Hippocampal formation (tissue), 2 donors: ENCODE measurements at regions not wholly inside any gene's neighbourhood (a gene's known extent, or its start where the extent isn't known, plus 50 kb on each side); places are given as distances from the start of the nearest gene placed in this dataset.
"Not testable (repeated sequence)": the region's sequence is repeated elsewhere in the genome, so short reads cannot be mapped to it uniquely, and the experiment has no call there.

Experiments used
- DNase-seq, 2 donors: peaks; one replicate each; lab custom pipeline; 2025; lab: John Stamatoyannopoulos, UW

DNA sequence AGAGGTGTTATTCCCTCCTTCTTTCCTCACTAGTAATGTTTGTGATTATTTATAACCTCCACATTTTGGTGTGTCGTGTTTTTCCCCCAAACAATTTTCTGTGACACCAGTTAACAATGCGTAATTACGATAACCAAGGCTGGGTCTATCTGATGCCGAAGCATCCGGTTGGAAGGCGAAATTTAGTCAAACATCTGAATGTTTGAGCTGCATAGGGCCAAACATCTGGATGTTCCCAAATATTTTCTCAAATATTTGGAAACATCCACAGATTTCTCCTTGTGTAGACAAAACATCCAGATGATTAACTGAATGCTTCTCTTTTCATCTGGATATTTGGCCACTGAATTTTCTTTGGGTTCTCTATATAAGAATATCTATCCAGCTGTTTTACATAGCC lies 371.7 kb downstream of the NFIB start:
- DNase-seq = no peak

- DNase-seq = no peak
Observed at GRCh38 chr9:13941714-13942113, 372.2 kb downstream of the NFIB start.

GRCh38 chr9:13939701-13940490 lies 374.0 kb downstream of the NFIB start:
- no peak for DNase-seq

DNA sequence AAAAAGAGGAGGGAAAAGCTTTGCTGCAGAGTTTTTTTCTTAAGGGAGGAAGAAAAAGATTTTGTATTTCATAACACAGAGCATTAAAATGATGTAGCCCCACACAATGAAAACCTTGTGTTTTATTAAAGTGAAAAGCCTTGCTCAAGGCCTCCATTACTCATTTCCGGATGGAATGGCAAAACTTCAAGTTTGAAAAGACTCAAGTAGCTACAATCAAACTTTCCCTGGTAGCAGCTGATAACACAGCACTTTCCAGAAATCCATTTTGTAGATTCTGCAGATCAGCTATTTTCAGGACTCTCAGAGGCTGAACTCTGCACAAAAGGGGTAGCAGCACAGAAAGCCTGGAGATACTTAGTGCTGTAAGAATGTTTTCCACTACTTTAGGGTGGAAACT lies 374.8 kb downstream of the NFIB start:
- DNase-seq = no peak

DNA sequence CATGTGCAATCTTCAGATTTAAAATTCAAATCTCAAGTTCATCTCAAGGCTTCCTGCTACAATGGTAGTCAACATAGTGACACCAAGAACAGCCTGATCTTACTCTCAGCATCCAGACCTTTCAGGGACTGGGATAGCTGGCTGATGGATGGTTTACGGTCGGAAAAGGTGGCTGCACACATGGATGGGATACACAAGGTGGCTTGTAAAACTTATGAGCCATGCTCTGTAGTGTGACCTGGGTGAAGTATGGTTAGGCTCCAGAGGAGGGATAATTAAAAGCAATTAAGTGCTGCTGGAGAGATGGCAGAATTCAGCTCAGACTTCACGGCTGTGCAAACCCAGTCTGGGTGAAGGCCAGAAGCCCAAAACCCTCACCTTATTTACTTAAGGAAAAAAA lies 379.5 kb downstream of the NFIB start:
- DNase-seq = no peak

DNA sequence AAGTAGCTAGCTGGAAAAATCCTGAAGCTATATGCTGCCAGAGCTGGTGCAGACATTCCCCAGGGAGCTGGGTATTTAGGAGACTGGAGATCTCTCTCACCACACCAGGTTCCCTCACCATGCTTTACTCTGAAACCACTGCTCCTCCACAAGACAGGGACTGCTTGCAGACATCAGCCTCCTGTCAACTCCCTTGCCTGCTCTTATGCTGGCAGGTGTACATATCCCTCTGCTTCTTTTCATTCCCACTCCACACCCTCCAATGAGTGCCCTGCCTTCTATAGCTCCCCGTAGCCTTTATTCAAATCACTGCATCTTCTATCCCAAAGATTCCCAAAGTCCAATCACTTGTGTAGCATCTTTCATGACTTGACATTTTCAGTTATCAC lies 380.7 kb downstream of the NFIB start:
- no peak for DNase-seq

- DNase-seq = no peak
Observed at GRCh38 chr9:13932528-13933267, 381.2 kb downstream of the NFIB start.

DNA sequence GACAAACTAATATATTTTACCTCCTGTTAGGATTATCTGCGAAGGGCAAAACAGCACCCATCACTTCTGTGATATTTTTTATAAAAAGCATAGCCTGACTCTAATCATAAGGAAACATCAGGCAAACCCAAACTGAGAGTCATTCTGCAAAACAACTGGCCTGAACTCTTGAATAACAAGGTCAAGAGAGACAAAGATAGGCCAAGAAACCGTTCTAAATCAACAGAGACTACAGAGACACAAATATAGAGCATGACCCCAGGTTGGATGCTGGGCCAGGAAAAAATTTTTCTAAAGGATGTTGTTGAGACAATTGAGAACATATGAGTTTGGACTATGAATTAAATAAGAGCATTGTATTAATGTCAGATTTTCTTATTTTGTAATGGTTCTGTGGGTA lies 384.9 kb downstream of the NFIB start:
- DNase-seq = no peak

- no peak for DNase-seq
Observed at GRCh38 chr9:13923381-13923780, 390.6 kb downstream of the NFIB start.

- DNase-seq = no peak
Observed at GRCh38 chr9:13920557-13920956, 393.4 kb downstream of the NFIB start.

- DNase-seq = no peak
Observed at GRCh38 chr9:13919401-13919800, 394.5 kb downstream of the NFIB start.

- no peak for DNase-seq
Observed at GRCh38 chr9:13917534-13917933, 396.4 kb downstream of the NFIB start.

GRCh38 chr9:13915591-13916301 lies 398.2 kb downstream of the NFIB start:
- no peak for DNase-seq

- no peak for DNase-seq
Observed at GRCh38 chr9:13915131-13915530, 398.8 kb downstream of the NFIB start.

DNA sequence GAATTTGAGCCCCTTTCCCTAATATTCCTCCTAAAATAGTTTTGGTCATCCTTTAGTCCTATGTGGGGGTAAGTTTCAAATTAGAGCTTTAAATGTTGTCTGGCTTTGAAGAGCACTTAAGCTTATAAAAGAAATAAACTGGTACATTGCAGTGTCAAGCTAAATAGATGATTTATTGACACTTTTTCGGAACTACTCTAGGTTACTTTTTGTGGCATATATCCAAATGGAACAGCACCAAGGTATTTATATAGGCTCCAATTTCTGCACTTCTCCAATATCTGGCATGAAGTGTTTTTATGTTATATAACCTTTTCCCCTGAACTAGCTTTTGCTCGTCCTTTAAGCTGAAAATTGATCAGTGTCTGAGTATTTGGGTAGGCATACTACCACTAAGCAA lies 402.5 kb downstream of the NFIB start:
- DNase-seq = no peak

DNA sequence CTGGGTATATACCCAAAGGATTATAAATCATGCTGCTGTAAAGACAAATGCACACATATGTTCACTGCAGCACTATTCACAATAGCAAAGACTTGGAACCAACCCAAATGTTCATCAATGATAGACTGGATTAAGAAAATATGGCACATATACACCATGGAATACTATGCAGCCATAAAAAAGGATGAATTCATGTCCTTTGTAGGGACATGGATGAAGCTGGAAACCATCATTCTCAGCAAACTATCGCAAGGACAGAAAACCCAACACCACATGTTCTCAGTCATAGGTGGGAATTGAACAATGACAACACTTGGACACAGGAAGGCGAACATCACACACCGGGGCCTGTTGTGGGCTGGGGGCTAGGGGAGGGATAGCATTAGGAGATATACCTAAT lies 406.1 kb downstream of the NFIB start:
- DNase-seq = not testable (repeated sequence)

- DNase-seq = no peak
Observed at GRCh38 chr9:13904746-13905145, 409.2 kb downstream of the NFIB start.

DNA sequence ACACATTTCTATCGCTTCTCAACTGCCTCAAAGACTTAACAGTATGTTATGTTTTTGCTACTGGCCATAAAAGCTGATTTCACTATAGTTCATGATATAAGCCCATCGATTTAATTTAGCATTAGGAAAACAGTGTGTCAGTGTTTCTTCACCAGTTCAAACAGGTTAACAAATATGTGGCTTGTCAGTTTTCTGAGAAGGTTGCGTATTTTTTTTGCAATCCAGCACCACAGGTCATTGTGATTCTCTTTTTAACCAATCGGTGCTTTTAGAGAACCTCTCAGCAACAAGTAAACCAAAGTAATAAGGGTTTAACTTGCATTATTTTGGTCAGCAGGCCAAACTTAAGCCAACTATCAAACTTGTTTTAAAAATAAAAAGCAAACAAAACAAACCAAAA lies 409.6 kb downstream of the NFIB start:
- no peak for DNase-seq

GRCh38 chr9:13902286-13903066 lies 411.5 kb downstream of the NFIB start:
- no peak for DNase-seq

- no peak for DNase-seq
Observed at GRCh38 chr9:13901176-13901575, 412.8 kb downstream of the NFIB start.

DNA sequence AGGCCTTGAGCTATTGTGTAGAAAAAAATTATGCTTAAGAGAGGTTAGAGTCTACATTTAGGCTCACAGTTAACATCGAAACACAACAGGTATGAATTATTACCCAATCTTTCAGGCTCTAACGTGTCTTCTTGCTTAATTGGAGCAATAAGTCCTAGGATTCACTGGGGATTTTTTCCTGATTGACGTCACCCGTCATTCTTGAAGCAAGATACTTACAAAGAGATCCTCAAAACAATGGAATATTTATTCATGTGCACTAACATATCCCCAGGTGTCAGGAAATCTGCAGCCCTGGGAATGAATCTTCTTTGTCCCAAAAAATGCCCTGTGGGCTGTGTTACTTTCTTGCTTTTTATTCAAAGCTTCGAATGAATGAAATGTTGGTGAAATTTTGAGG lies 413.5 kb downstream of the NFIB start:
- no peak for DNase-seq

GRCh38 chr9:13899924-13900323 lies 414.0 kb downstream of the NFIB start:
- DNase-seq = no peak
